ENCODE measurements at regions not wholly inside any gene's neighbourhood (a gene's known extent, or its start where the extent isn't known, plus 50 kb on each side); places are given as distances from the start of the nearest gene placed in this dataset.

- intact Hi-C loops (cut with micrococcal nuclease; ENCODE audit: unreplicated experiment): no loop called here
- TF ChIP-seq CTCF (conservative IDR thresholded peaks at IDR 0.05; ENCODE audit: low read depth, low read length): no peak
- TF ChIP-seq EZH2 (IDR thresholded peaks at IDR 0.05; ENCODE audit: borderline replicate concordance, low read depth, low read length, poor library complexity, severe bottlenecking): no peak
- H3K27me3 ChIP-seq (replicated peaks; ENCODE audit: insufficient read depth, low read depth, low read length, poor library complexity): no peaks in the 10 kb centered on the region
- ChIA-PET CTCF (no interaction called here), POLR2A (ENCODE audit: low non-redundant PET) (no interaction called here)
- no peak overlapping the region for H3K27ac ChIP-seq (ENCODE audit: low read depth, low read length, poor library complexity, severe bottlenecking)
- H3K4me1 ChIP-seq (ENCODE audit: insufficient read depth, low read length, poor library complexity, severe bottlenecking): no peaks in the 10 kb centered on the region
- no peak overlapping the region for H3K4me3 ChIP-seq (ENCODE audit: low read depth, low read length, poor library complexity, severe bottlenecking)
- H3K36me3 ChIP-seq (ENCODE audit: insufficient read depth, low read length, poor library complexity, severe bottlenecking): no peaks in the 10 kb centered on the region
- H3K9me3 ChIP-seq (ENCODE audit: low read depth, low read length, poor library complexity, severe bottlenecking): no peaks in the 10 kb centered on the region
- no peak for DNase-seq (ENCODE audit: low spot score)
- BruUV-seq (replicated peaks): no TSS peak
Measured at GRCh38 chr11:23861615-23862014, 635.2 kb upstream of the LUZP2 start.

- Histone ChIP-seq H3K27me3 (replicated peaks; ENCODE audit: insufficient read depth, low read depth, low read length, poor library complexity) (no peaks in the 10 kb centered on the region), H3K36me3 (ENCODE audit: insufficient read depth, low read length, poor library complexity, severe bottlenecking) (no peaks in the 10 kb centered on the region), H3K9me3 (ENCODE audit: low read depth, low read length, poor library complexity, severe bottlenecking) (no peaks in the 10 kb centered on the region), H3K27ac (ENCODE audit: low read depth, low read length, poor library complexity, severe bottlenecking) (no peak overlapping the region), H3K4me1 (ENCODE audit: insufficient read depth, low read length, poor library complexity, severe bottlenecking) (no peaks in the 10 kb centered on the region), H3K4me3 (ENCODE audit: low read depth, low read length, poor library complexity, severe bottlenecking) (no peak overlapping the region)
- BruUV-seq (replicated peaks): no TSS peak
- POLR2A ChIA-PET (ENCODE audit: low non-redundant PET): no interaction called here
- TF ChIP-seq EZH2 (IDR thresholded peaks at IDR 0.05; ENCODE audit: borderline replicate concordance, low read depth, low read length, poor library complexity, severe bottlenecking): no peak
- no peak for TF ChIP-seq CTCF (conservative IDR thresholded peaks at IDR 0.05; ENCODE audit: low read depth, low read length)
- CTCF ChIA-PET: no interaction called here
- intact Hi-C loops (cut with micrococcal nuclease; ENCODE audit: unreplicated experiment): no loop called here
- DNase-seq (ENCODE audit: low spot score): no peak
Measured at GRCh38 chr11:23865341-23865975, 631.4 kb upstream of the LUZP2 start.

- intact Hi-C loops (cut with micrococcal nuclease; ENCODE audit: unreplicated experiment): no loop called here
- no peak for TF ChIP-seq EZH2 (IDR thresholded peaks at IDR 0.05; ENCODE audit: borderline replicate concordance, low read depth, low read length, poor library complexity, severe bottlenecking)
- no peak for TF ChIP-seq CTCF (conservative IDR thresholded peaks at IDR 0.05; ENCODE audit: low read depth, low read length)
- Histone ChIP-seq H3K36me3 (ENCODE audit: insufficient read depth, low read length, poor library complexity, severe bottlenecking) (no peaks in the 10 kb centered on the region), H3K4me1 (ENCODE audit: insufficient read depth, low read length, poor library complexity, severe bottlenecking) (no peaks in the 10 kb centered on the region), H3K27ac (ENCODE audit: low read depth, low read length, poor library complexity, severe bottlenecking) (no peak overlapping the region), H3K9me3 (ENCODE audit: low read depth, low read length, poor library complexity, severe bottlenecking) (no peaks in the 10 kb centered on the region), H3K4me3 (ENCODE audit: low read depth, low read length, poor library complexity, severe bottlenecking) (no peak overlapping the region), H3K27me3 (replicated peaks; ENCODE audit: insufficient read depth, low read depth, low read length, poor library complexity) (no peaks in the 10 kb centered on the region)
- POLR2A ChIA-PET (ENCODE audit: low non-redundant PET): no interaction called here
- DNase-seq (ENCODE audit: low spot score): no peak
- BruUV-seq (replicated peaks): no TSS peak
- CTCF ChIA-PET: no interaction called here
Measured at GRCh38 chr11:23866641-23867040, 630.2 kb upstream of the LUZP2 start.
